ENCODE measurements at regions not wholly inside any gene's neighbourhood (a gene's known extent, or its start where the extent isn't known, plus 50 kb on each side); places are given as distances from the start of the nearest gene placed in this dataset.

DNA sequence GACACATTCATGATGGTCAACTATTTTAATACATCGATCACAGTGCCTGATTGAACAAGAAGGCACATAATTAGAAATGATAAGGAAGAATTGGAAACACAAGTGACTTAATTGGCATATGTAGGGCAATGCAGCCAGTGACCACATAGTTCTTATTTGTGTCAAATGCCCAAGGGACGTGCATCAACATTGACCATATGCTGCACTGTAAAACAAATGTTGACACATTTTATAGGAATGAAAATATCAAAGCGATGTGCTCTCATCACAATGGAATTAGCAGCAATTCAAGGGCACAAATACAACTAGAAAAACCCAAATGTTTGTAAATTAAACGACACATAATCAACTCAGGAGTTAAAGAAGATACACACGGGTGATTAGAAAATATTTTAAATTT, 948.3 kb upstream of the PRKX start:
- H3K27ac ChIP-seq, result no peak overlapping the region
- H3K36me3 ChIP-seq, result no peaks in the 10 kb centered on the region
- H3K4me3 ChIP-seq, result no peak overlapping the region
- intact Hi-C loops (cut with DNase I; ENCODE audit: low total_unique reads), result no loop called here
- no peak for DNase-seq
- no peaks in the 10 kb centered on the region for H3K27me3 ChIP-seq
- no peaks in the 10 kb centered on the region for H3K9me3 ChIP-seq
- TF ChIP-seq POLR2A (IDR thresholded peaks at IDR 0.05), result no peak
- TF ChIP-seq, protein P1, sequence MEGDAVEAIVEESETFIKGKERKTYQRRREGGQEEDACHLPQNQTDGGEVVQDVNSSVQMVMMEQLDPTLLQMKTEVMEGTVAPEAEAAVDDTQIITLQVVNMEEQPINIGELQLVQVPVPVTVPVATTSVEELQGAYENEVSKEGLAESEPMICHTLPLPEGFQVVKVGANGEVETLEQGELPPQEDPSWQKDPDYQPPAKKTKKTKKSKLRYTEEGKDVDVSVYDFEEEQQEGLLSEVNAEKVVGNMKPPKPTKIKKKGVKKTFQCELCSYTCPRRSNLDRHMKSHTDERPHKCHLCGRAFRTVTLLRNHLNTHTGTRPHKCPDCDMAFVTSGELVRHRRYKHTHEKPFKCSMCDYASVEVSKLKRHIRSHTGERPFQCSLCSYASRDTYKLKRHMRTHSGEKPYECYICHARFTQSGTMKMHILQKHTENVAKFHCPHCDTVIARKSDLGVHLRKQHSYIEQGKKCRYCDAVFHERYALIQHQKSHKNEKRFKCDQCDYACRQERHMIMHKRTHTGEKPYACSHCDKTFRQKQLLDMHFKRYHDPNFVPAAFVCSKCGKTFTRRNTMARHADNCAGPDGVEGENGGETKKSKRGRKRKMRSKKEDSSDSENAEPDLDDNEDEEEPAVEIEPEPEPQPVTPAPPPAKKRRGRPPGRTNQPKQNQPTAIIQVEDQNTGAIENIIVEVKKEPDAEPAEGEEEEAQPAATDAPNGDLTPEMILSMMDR (IDR thresholded peaks at IDR 0.05), result no peak
- H3K4me1 ChIP-seq, result no peaks in the 10 kb centered on the region

DNA sequence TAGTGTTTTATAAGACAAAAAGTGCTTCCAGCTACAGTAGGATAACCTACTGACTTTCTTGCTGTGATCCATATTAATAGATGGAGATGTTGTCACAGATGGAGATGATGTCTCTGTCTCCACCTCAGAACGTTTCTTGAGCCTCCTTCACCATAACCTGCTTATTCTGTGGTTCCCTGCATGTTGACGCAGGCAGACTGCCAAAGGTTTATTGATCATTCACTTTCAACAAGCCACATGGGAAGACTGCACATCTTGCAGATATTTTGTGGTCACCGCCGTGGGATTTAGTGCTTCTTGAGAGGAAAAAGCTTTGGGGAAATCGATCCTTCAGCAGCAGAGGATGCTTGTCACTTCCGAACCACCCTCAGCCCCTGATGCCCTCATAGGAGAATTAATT, 943.0 kb upstream of the PRKX start:
- no peaks in the 10 kb centered on the region for H3K4me1 ChIP-seq
- H3K9me3 ChIP-seq, result no peaks in the 10 kb centered on the region
- no peak for DNase-seq
- no peak overlapping the region for H3K27ac ChIP-seq
- H3K4me3 ChIP-seq, result no peak overlapping the region
- intact Hi-C loops (cut with DNase I; ENCODE audit: low total_unique reads), result no loop called here
- H3K36me3 ChIP-seq, result no peaks in the 10 kb centered on the region
- no peaks in the 10 kb centered on the region for H3K27me3 ChIP-seq
- TF ChIP-seq POLR2A (IDR thresholded peaks at IDR 0.05), result no peak
- TF ChIP-seq, protein P1 (IDR thresholded peaks at IDR 0.05), result no peak

DNA sequence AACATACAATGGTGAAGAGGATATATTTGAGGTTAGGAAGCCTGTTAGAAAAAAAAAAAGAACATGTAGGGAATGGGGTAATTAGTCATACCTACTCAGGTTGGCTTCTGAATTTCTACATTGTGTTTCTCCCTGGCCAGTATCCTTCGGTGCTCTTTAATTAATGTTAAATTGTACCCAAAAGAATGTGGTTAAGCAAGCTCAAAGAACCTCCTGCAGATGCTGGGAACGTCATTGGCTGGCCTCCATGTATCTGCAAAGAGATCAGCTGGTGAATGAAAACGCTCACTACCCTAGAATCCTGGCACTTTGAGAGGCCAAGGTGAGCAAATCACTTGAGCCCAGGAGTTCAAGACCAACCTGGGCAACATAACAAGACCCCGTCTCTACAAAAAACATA, 942.3 kb upstream of the PRKX start:
- Histone ChIP-seq H3K4me3 (no peak overlapping the region), H3K27ac (no peak overlapping the region), H3K9me3 (no peaks in the 10 kb centered on the region), H3K27me3 (no peaks in the 10 kb centered on the region), H3K4me1 (no peaks in the 10 kb centered on the region), H3K36me3 (no peaks in the 10 kb centered on the region)
- intact Hi-C loops (cut with DNase I; ENCODE audit: low total_unique reads), result no loop called here
- no peak for DNase-seq
- TF ChIP-seq, protein P1 (IDR thresholded peaks at IDR 0.05), result no peak

DNA sequence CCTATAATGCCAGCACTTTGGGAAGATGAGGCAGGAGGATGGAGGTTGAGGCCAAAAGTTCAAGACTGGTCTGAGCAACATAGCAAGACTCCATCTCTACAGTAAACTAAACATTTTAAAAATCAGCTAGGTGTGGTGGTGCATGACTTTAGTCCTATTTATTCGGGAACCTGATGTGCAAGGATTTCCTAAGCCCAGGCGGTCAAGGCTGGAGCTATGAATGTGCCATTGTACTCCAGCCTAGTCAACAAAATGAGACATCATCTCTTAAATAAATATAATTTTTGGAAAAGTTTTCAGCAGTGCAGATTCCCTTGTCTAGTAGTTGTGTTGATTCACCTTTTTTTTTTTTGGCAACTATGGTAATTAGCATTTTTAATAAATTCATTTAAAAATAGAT, 928.7 kb upstream of the PRKX start:
- intact Hi-C loops (cut with DNase I; ENCODE audit: low total_unique reads), result no loop called here
- Histone ChIP-seq H3K4me1 (no peaks in the 10 kb centered on the region), H3K9me3 (no peaks in the 10 kb centered on the region), H3K27me3 (no peaks in the 10 kb centered on the region), H3K4me3 (no peak overlapping the region), H3K27ac (no peak overlapping the region), H3K36me3 (no peaks in the 10 kb centered on the region)
- TF ChIP-seq, protein P1 (IDR thresholded peaks at IDR 0.05), result no peak
- TF ChIP-seq POLR2A (IDR thresholded peaks at IDR 0.05), result no peak
- no peak for DNase-seq

DNA sequence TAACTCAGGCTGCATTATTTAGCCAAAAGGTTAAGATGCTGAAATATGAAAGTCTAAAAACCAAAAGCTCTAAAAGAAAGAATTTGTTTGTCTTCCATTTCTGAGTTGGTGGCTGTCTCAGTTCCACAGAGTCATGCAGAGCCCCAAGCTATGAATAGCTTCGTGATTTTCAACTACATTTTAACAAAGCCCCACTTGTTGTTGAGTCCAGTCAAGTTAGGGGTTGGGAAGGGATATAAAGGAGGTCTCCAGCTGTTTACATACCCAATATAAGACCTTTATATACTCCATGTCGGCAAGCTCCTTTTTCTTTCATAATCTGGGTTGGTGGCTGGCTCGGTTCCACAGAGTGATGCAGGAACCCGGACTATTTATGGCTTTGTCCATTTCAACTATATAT, 924.6 kb upstream of the PRKX start:
- Histone ChIP-seq H3K4me1 (no peaks in the 10 kb centered on the region), H3K4me3 (no peak overlapping the region), H3K27ac (no peak overlapping the region), H3K36me3 (no peaks in the 10 kb centered on the region), H3K9me3 (no peaks in the 10 kb centered on the region), H3K27me3 (no peaks in the 10 kb centered on the region)
- TF ChIP-seq, protein P1 (IDR thresholded peaks at IDR 0.05), result no peak
- no peak for TF ChIP-seq POLR2A (IDR thresholded peaks at IDR 0.05)
- intact Hi-C loops (cut with DNase I; ENCODE audit: low total_unique reads), result no loop called here
- no peak for DNase-seq

All from uterus (tissue), 3 donors.